GM12878 (cell line): ENCODE measurements at regions not wholly inside any gene's neighbourhood (a gene's known extent, or its start where the extent isn't known, plus 50 kb on each side); places are given as distances from the start of the nearest gene placed in this dataset.

ENCODE experiments used
- ATAC-seq: fragments of 200-7000 bp; cut with Tn5 transposase; 3 replicates; pipeline ENCODE4 v1.9.1; 2020; ENCODE audit warnings: mild to moderate bottlenecking, moderate library complexity
- BruUV-seq: library from RNA; stranded (reverse); fragments of 400-500 nt; replicated peaks from 2 replicates; lab custom pipeline; 2021; lab: Mats Ljungman, UMichigan
- CTCF ChIA-PET: fragments of 300-600 bp; sonication (Branson Sonifier 250); formaldehyde crosslinking; extraction: SDS; loops from one replicate; lab custom pipeline; 2021; ENCODE audit warnings: inconsistent platforms; lab: Yijun Ruan, JAX
- POLR2A ChIA-PET: fragments of 350-600 bp; formaldehyde crosslinking; extraction: SDS; loops from one replicate; lab custom pipeline; 2021; ENCODE audit warnings: inconsistent platforms; lab: Charles Lee
- RAD21 ChIA-PET: fragments of 300-600 bp; sonication (Branson Sonifier 250); formaldehyde crosslinking; loops from one replicate; lab custom pipeline; 2023; ENCODE audit warnings: antibody characterized with exemption; ENCODE audit not compliant: unreplicated experiment; lab: Charles Lee
- SMC1A ChIA-PET: fragments of 300-600 bp; sonication (Branson Sonifier 250); formaldehyde crosslinking; loops from one replicate; lab custom pipeline; 2023; ENCODE audit not compliant: unreplicated experiment, uncharacterized antibody; lab: Charles Lee
- DNase-seq: peaks from one replicate; pipeline ENCODE4 v3.0.0-alpha.2; 2011; ENCODE audit warnings: low read depth, low spot score
- FAIRE-seq: peaks from 3 replicates; lab custom pipeline; 2011; peaks lifted over from hg19 to GRCh38; lab: Jason Lieb, UNC
- H2AFZ ChIP-seq: 2 replicates; pipeline ENCODE4 v1.6.0; 2011; ENCODE audit warnings: low read depth, low read length, control low read depth; ENCODE audit not compliant: control insufficient read depth
- H3K27ac ChIP-seq: 2 replicates; pipeline ENCODE4 v1.5.1; 2011; ENCODE audit warnings: control low read depth; ENCODE audit not compliant: control insufficient read depth, insufficient read depth
- H3K27me3 ChIP-seq, 2 experiments: replicated peaks in 1 of 2; 2 replicates each; pipeline versions ENCODE4 v1.6.0 to v1.6.1; 2011; ENCODE audit warnings: low read length in 1 of 2; ENCODE audit not compliant: control insufficient read depth in 2 of 2, insufficient read depth in 2 of 2
- H3K36me3 ChIP-seq, 2 experiments: 2 replicates each; pipeline ENCODE4 v1.5.1; 2011; ENCODE audit warnings: low read length in 1 of 2; ENCODE audit not compliant: control insufficient read depth in 2 of 2, insufficient read depth in 2 of 2
- H3K4me1 ChIP-seq: 2 replicates; pipeline ENCODE4 v1.6.1; 2011; ENCODE audit warnings: mild to moderate bottlenecking, low read length, moderate library complexity, mixed read lengths; ENCODE audit not compliant: control insufficient read depth, insufficient read depth
- H3K4me2 ChIP-seq: 2 replicates; pipeline ENCODE4 v1.6.0; 2011; ENCODE audit warnings: control low read depth; ENCODE audit not compliant: control insufficient read depth, insufficient read depth
- H3K4me3 ChIP-seq: fragments of 200-600 bp; sonication (generic); 2 replicates; pipeline ENCODE4 v1.5.1; 2016
- H3K79me2 ChIP-seq: 2 replicates; pipeline ENCODE4 v1.6.0; 2011; ENCODE audit warnings: low read length; ENCODE audit not compliant: control insufficient read depth, insufficient read depth
- H3K9ac ChIP-seq: 2 replicates; pipeline ENCODE4 v1.8.0; 2011; ENCODE audit warnings: low read length, control low read depth, mixed read lengths; ENCODE audit not compliant: control insufficient read depth, insufficient read depth
- H3K9me3 ChIP-seq: replicated peaks from 3 replicates; pipeline ENCODE4 v1.5.1; 2011; ENCODE audit warnings: mild to moderate bottlenecking, low read length; ENCODE audit not compliant: control insufficient read depth, insufficient read depth
- H4K20me1 ChIP-seq: 2 replicates; pipeline ENCODE4 v1.6.0; 2011; ENCODE audit not compliant: control insufficient read depth, insufficient read depth
- BCL3 ChIP-seq: IDR thresholded peaks from 2 replicates; pipeline ENCODE4 v1.6.1; 2011; ENCODE audit warnings: borderline replicate concordance, low read depth, mild to moderate bottlenecking, moderate library complexity, low read length; ENCODE audit not compliant: insufficient read depth, poor library complexity, severe bottlenecking
- CEBPB ChIP-seq, 2 experiments: fragments of 150-350 bp in 1 of 2; IDR thresholded peaks; 2 replicates each; pipeline ENCODE4 v1.6.1; 2012 to 2014; ENCODE audit warnings: low read depth in 2 of 2, low read length in 2 of 2, borderline replicate concordance in 1 of 2, inconsistent platforms in 1 of 2
- CREB1 ChIP-seq: IDR thresholded peaks from 2 replicates; pipeline ENCODE4 v1.6.1; 2012; ENCODE audit warnings: low read depth, mild to moderate bottlenecking, inconsistent platforms
- CTCF ChIP-seq, 3 experiments: IDR thresholded peaks in 2 of 3; conservative IDR thresholded peaks in 1 of 3; 2 replicates each; pipeline ENCODE4 v1.5.1; 2011; ENCODE audit warnings: low read depth in 3 of 3, low read length in 3 of 3, mild to moderate bottlenecking in 3 of 3, control low read depth in 2 of 3, moderate library complexity in 2 of 3, inconsistent platforms in 1 of 3, mixed read lengths in 1 of 3; ENCODE audit not compliant: control insufficient read depth in 2 of 3, insufficient read depth in 1 of 3; ENCODE audit errors: extremely low read depth in 1 of 3
- FOS ChIP-seq: IDR thresholded peaks from 3 replicates; pipeline ENCODE4 v1.6.1; 2011; ENCODE audit warnings: borderline replicate concordance; ENCODE audit not compliant: insufficient read length; ENCODE audit errors: extremely low read depth
- KLF5 ChIP-seq: fragments of 450-650 bp; IDR thresholded peaks from 2 replicates; pipeline ENCODE4 v1.6.1; 2014; ENCODE audit warnings: mild to moderate bottlenecking; ENCODE audit not compliant: partially characterized antibody
- RB1 ChIP-seq: fragments of 450-650 bp; formaldehyde crosslinking; IDR thresholded peaks from 2 replicates; pipeline ENCODE4 v1.6.1; 2017; ENCODE audit warnings: mild to moderate bottlenecking, borderline replicate concordance
- SRF ChIP-seq, 2 experiments: IDR thresholded peaks; 2 replicates each; pipeline ENCODE4 v1.6.1; 2011; ENCODE audit warnings: low read depth in 2 of 2, low read length in 2 of 2, mild to moderate bottlenecking in 1 of 2, moderate library complexity in 1 of 2
- ZNF687 ChIP-seq: fragments of 450-650 bp; IDR thresholded peaks from 2 replicates; pipeline ENCODE4 v1.6.1; 2017; ENCODE audit warnings: mild to moderate bottlenecking, moderate library complexity
- WGBS: methylation state at CpG from one replicate; pipeline ENCODE4 v1.1.6; 2016; ENCODE audit warnings: low lambda C conversion rate; ENCODE audit not compliant: insufficient replicate concordance, insufficient coverage; ENCODE audit errors: missing lambda C conversion rate; 5-methylcytosine and 5-hydroxymethylcytosine counted together
- in situ Hi-C: fragments of 300-500 bp; cut with MboI; formaldehyde crosslinking; loops from 9 replicates; pipeline ENCODE4 v1.14.3; 2018; ENCODE audit warnings: mixed read lengths
- intact Hi-C: fragments of 100-400 bp; cut with micrococcal nuclease; formaldehyde crosslinking; loops from one replicate; pipeline ENCODE4 v1.14.2; 2022; ENCODE audit not compliant: unreplicated experiment

- in situ Hi-C loops: loop anchor here (25.0 kb wide), 1 partner anchor 180 kb away; the partner anchor contains the start of gene LINGO1
- ATAC-seq: no peak
- H3K4me2 ChIP-seq: no peak overlapping the region
- H2AFZ ChIP-seq: no peak overlapping the region
- WGBS: 39% methylated on average over 7 of the region's 7 CpGs
- H3K79me2 ChIP-seq: no peaks in the 10 kb centered on the region
- POLR2A ChIA-PET: no interaction called here
- DNase-seq: no peak
- CTCF ChIA-PET: interaction anchor here (1.7 kb wide), 1 partner anchor 93 kb away, joined by 5 read pairs; no protein-coding TSS in a partner anchor
- no peaks in the 10 kb centered on the region for H3K4me1 ChIP-seq
- H3K27ac ChIP-seq: no peak overlapping the region
- H3K36me3 ChIP-seq: no peaks in the 10 kb centered on the region
- H4K20me1 ChIP-seq: peaks cover 3% of the 10 kb centered on the region
- H3K27me3 ChIP-seq: peaks cover 13 to 14% of the 10 kb centered on the region in 2 experiments
- no peak for TF ChIP-seq ZNF687
- BruUV-seq: no TSS peak
- SMC1A ChIA-PET: interaction anchor here (0.6 kb wide), 1 partner anchor 1311 kb away, joined by 4 read pairs; no protein-coding TSS in a partner anchor
- no peaks in the 10 kb centered on the region for H3K9me3 ChIP-seq
- FAIRE-seq: no peak
- RAD21 ChIA-PET: no interaction called here
- no peak overlapping the region for H3K4me3 ChIP-seq
- intact Hi-C loops: no loop called here
- no peak overlapping the region for H3K9ac ChIP-seq
These were observed 184.3 kb upstream of the LINGO1 start for GRCh38 chr15:77816983-77817382.

- H3K27me3 ChIP-seq: peaks cover 4 to 9% of the 10 kb centered on the region in 2 experiments
- ATAC-seq (no peak), DNase-seq (no peak), FAIRE-seq (no peak)
- no TSS peak for BruUV-seq
- ChIA-PET SMC1A (no interaction called here), POLR2A (no interaction called here), CTCF (no interaction called here), RAD21 (no interaction called here)
- in situ Hi-C loops (loop anchor here (25.0 kb wide), 1 partner anchor 178 kb away; the partner anchor contains the start of gene LINGO1), intact Hi-C loops (no loop called here)
- TF ChIP-seq SRF (IDR thresholded peaks at IDR 0.05; ENCODE audit: low read depth in 2 of 2, low read length in 2 of 2): no peak
- TF ChIP-seq CEBPB (IDR thresholded peaks at IDR 0.05; ENCODE audit: borderline replicate concordance in 1 of 2, low read depth in 2 of 2, low read length in 2 of 2): no peak
- no peak for TF ChIP-seq CREB1
- no peak for TF ChIP-seq CTCF (IDR thresholded peaks at IDR 0.05 in 2 of 3, conservative IDR thresholded peaks at IDR 0.05 in 1 of 3; ENCODE audit: control insufficient read depth in 2 of 3, extremely low read depth in 1 of 3, insufficient read depth in 1 of 3, low read depth in 3 of 3, low read length in 3 of 3)
- no peak for TF ChIP-seq KLF5
- TF ChIP-seq FOS: no peak
- TF ChIP-seq BCL3: no peak
- no peak for TF ChIP-seq RB1
- no peaks in the 10 kb centered on the region for H4K20me1 ChIP-seq
- H3K4me2 ChIP-seq: no peak overlapping the region
- no peak overlapping the region for H3K9ac ChIP-seq
- no peak overlapping the region for H3K27ac ChIP-seq
- no peaks in the 10 kb centered on the region for H3K79me2 ChIP-seq
- no peak overlapping the region for H3K4me3 ChIP-seq
- H3K9me3 ChIP-seq: no peaks in the 10 kb centered on the region
- 22% methylated on average over 7 of the region's 7 CpGs for WGBS
- no peaks in the 10 kb centered on the region for H3K36me3 ChIP-seq
- H2AFZ ChIP-seq: no peak overlapping the region
- H3K4me1 ChIP-seq: no peaks in the 10 kb centered on the region
These were observed 182.3 kb upstream of the LINGO1 start for GRCh38 chr15:77815015-77815414.
